ENCODE measurements at regions not wholly inside any gene's neighbourhood (a gene's known extent, or its start where the extent isn't known, plus 50 kb on each side); places are given as distances from the start of the nearest gene placed in this dataset.

DNA sequence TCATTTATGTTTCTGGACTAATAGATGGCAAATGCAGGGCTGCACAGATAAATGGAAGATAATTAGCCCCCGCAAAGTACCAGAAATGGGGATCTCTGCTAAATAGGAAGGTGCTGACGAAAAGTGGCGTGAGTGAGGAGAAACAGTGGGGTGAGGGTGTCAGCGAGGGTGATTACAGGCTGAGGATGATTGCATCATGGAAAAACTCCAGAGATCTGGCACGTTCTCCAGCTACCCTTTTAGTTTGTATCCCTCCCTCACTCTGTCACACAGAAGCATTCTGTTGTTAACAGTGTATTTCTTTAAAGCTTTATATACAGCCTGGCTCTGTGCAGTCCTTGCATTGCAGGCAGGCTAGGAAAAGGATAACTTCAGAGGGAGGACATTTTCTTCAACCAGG lies 309.6 kb upstream of the DDX53 start:
- WGBS, 4 donors: 45 to 67% (median 56%) methylated on average over 5 of the region's 5 CpGs
- no peaks in the 10 kb centered on the region for H3K27me3 ChIP-seq
- no peaks in the 10 kb centered on the region for H3K9me3 ChIP-seq (replicated peaks in 1 of 3)
- DNase-seq: peak in 1 of 7 donors; percentile 54
- H3K4me1 ChIP-seq (replicated peaks in 1 of 2): no peaks in the 10 kb centered on the region
- no peak overlapping the region for H3K4me3 ChIP-seq
- TF ChIP-seq, protein P1, sequence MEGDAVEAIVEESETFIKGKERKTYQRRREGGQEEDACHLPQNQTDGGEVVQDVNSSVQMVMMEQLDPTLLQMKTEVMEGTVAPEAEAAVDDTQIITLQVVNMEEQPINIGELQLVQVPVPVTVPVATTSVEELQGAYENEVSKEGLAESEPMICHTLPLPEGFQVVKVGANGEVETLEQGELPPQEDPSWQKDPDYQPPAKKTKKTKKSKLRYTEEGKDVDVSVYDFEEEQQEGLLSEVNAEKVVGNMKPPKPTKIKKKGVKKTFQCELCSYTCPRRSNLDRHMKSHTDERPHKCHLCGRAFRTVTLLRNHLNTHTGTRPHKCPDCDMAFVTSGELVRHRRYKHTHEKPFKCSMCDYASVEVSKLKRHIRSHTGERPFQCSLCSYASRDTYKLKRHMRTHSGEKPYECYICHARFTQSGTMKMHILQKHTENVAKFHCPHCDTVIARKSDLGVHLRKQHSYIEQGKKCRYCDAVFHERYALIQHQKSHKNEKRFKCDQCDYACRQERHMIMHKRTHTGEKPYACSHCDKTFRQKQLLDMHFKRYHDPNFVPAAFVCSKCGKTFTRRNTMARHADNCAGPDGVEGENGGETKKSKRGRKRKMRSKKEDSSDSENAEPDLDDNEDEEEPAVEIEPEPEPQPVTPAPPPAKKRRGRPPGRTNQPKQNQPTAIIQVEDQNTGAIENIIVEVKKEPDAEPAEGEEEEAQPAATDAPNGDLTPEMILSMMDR (IDR thresholded peaks at IDR 0.05): no peak
- TF ChIP-seq POLR2A (IDR thresholded peaks at IDR 0.05): no peak
- H3K36me3 ChIP-seq (replicated peaks in 1 of 2): no peaks in the 10 kb centered on the region
- intact Hi-C loops (cut with DNase I): no loop called here
- no peak overlapping the region for H3K27ac ChIP-seq

DNA sequence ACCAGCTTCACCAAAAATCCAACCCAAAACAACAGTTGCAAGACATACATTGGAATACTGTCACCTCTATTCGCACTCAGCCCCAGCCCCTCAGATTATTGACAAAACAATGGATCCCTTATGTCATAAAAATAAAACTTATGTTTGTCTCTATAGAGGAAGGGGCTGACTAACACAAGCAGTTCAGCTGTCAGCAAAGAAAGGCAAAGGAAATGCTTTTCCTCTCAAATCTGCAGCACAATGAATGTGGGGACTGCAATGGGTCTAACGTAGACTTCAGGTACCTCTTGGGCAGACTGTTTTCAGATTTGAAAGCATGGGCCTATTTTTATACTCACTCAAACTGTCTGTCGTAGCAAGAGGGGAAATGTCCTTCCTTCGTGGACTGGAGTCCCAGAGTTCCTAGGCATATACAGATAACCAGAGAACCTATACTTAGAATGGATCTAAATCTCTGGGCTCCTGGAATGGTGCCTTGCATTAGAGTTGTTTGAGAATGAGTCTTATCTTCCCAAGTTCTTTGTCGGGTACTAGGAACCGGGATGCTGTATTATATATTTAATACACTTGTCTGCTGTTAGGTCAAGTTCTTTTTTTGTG lies 307.7 kb upstream of the DDX53 start:
- Histone ChIP-seq H3K9me3 (replicated peaks in 1 of 3) (no peaks in the 10 kb centered on the region), H3K27me3 (no peaks in the 10 kb centered on the region), H3K27ac (no peak overlapping the region), H3K4me3 (no peak overlapping the region), H3K4me1 (replicated peaks in 1 of 2) (no peaks in the 10 kb centered on the region), H3K36me3 (replicated peaks in 1 of 2) (no peaks in the 10 kb centered on the region)
- 71 to 82% (median 77%) methylated on average over 4 to 6 of the region's 6 CpGs for WGBS, 4 donors
- DNase-seq: no peak
- intact Hi-C loops (cut with DNase I): no loop called here
- TF ChIP-seq, protein P1 (IDR thresholded peaks at IDR 0.05): no peak
- TF ChIP-seq POLR2A (IDR thresholded peaks at IDR 0.05): no peak

DNA sequence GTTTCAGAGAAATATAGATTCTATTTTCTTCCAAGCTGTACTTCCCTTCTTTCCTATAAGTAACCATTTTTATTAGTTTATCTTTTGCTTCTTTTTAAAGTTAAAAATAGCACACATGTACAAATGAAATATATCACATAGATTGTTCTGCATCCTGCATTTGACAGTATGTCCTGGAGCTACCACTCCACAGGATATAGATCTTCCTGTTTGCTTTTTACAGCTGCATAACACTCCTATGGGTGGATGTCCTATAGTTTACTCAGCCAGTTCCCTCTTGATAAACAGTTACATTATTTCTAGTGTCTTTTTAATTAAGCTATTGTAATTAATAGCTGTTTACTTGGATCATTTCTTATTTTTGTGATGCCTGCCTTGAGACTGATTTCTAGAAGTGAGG lies 301.6 kb upstream of the DDX53 start:
- Histone ChIP-seq H3K9me3 (replicated peaks in 1 of 3) (no peaks in the 10 kb centered on the region), H3K27me3 (no peaks in the 10 kb centered on the region), H3K36me3 (replicated peaks in 1 of 2) (no peaks in the 10 kb centered on the region), H3K4me3 (no peak overlapping the region), H3K27ac (no peak overlapping the region), H3K4me1 (replicated peaks in 1 of 2) (no peaks in the 10 kb centered on the region)
- no peak for DNase-seq
- TF ChIP-seq POLR2A (IDR thresholded peaks at IDR 0.05): no peak
- TF ChIP-seq, protein P1 (IDR thresholded peaks at IDR 0.05): no peak
- intact Hi-C loops (cut with DNase I): no loop called here

DNA sequence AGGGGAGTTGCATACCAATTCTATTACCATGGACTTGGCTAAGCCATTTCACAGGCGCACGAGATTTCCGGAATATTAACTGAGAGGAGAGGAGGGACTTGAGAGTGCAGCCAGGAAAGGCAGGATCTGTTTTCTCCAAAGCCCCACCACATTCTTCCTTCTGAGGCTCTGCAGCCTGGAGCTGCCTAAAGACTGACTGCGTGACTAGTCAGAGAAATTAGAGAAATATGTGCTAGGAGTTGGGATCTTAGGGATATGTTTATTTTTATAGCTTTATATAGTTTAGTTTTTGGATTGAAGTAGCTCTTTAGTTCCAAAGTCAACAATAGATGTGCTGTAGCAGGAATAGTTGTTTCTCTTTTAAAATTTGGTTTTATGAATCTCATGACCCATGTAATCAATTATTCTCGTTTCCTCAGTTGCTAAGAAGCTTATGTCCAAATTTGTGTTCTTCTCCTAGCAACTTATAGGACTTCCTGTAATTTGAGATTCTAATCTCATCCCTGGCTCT lies 300.1 kb upstream of the DDX53 start:
- H3K27me3 ChIP-seq: no peaks in the 10 kb centered on the region
- peak in 4 of 7 donors; percentile 2 to 48 (median 12) for DNase-seq

More for the DNA sequence above, 300.1 kb upstream of the DDX53 start:
- H3K36me3 ChIP-seq (replicated peaks in 1 of 2): no peaks in the 10 kb centered on the region
- H3K27ac ChIP-seq: no peak overlapping the region
- intact Hi-C loops (cut with DNase I): no loop called here
- 47 to 52% (median 50%) methylated on average over 5 of the region's 5 CpGs for WGBS, 4 donors
- no peak for TF ChIP-seq POLR2A (IDR thresholded peaks at IDR 0.05)
- TF ChIP-seq, protein P1 (IDR thresholded peaks at IDR 0.05): no peak
- no peak overlapping the region for H3K4me3 ChIP-seq
- no peaks in the 10 kb centered on the region for H3K9me3 ChIP-seq (replicated peaks in 1 of 3)
- H3K4me1 ChIP-seq (replicated peaks in 1 of 2): no peaks in the 10 kb centered on the region

Data from adrenal gland (tissue), 9 donors.